Central memory CD8-positive, alpha-beta T cell (primary cell): ENCODE measurements at regions not wholly inside any gene's neighbourhood (a gene's known extent, or its start where the extent isn't known, plus 50 kb on each side); places are given as distances from the start of the nearest gene placed in this dataset.
A peak's percentile ranks its signal among the peaks of the same experiment; 100 is the strongest.
"Not testable (repeated sequence)": the region's sequence is repeated elsewhere in the genome, so short reads cannot be mapped to it uniquely, and the experiment has no call there.

Experiments
- ATAC-seq: fragments of 150-1000 bp; cut with Tn5 transposase; replicated peaks from 2 replicates; pipeline ENCODE4 v1.10.0; 2022; ENCODE audit warnings: mild to moderate bottlenecking, moderate FRiP score, moderate number of reproducible peaks; ENCODE audit not compliant: poor library complexity, severe bottlenecking; ENCODE audit errors: extremely low read depth
- DNase-seq, 2 donors: peaks; one replicate each; pipeline ENCODE4 v3.0.0; 2021; ENCODE audit warnings: low spot score in 2 of 2
- H3K27ac Mint-ChIP-seq: one replicate; pipeline ENCODE4 v1.8.0; 2022; ENCODE audit warnings: low read depth, mild to moderate bottlenecking, moderate library complexity, mixed read lengths
- H3K27me3 Mint-ChIP-seq: one replicate; pipeline ENCODE4 v1.8.0; 2022; ENCODE audit warnings: mixed read lengths
- H3K36me3 Mint-ChIP-seq: one replicate; pipeline ENCODE4 v1.8.0; 2022; ENCODE audit warnings: mild to moderate bottlenecking, moderate library complexity, mixed read lengths; ENCODE audit not compliant: insufficient read depth
- H3K4me1 Mint-ChIP-seq: one replicate; pipeline ENCODE4 v1.8.0; 2022; ENCODE audit warnings: mixed read lengths
- H3K4me3 Mint-ChIP-seq: one replicate; pipeline ENCODE4 v1.8.0; 2022; ENCODE audit warnings: mild to moderate bottlenecking, moderate library complexity, mixed read lengths
- H3K9me3 Mint-ChIP-seq: one replicate; pipeline ENCODE4 v1.8.0; 2022; ENCODE audit warnings: mixed read lengths

- peak overlapping the region; percentile 40 for H3K4me3 Mint-ChIP-seq
- DNase-seq (no peak), ATAC-seq (no peak)
- H3K27ac Mint-ChIP-seq: no peak overlapping the region
- peaks cover 30% of the 10 kb centered on the region for H3K27me3 Mint-ChIP-seq
- no peaks in the 10 kb centered on the region for H3K36me3 Mint-ChIP-seq
- H3K9me3 Mint-ChIP-seq: no peaks in the 10 kb centered on the region
- H3K4me1 Mint-ChIP-seq: no peaks in the 10 kb centered on the region
Observed at GRCh38 chrX:37904833-37905232, 57.5 kb upstream of the DYNLT3 start.

GRCh38 chrX:37905436-37906147 lies 58.2 kb upstream of the DYNLT3 start:
- Mint-ChIP-seq H3K4me3 (peak overlapping the region; percentile 40), H3K9me3 (no peaks in the 10 kb centered on the region), H3K27me3 (peaks cover 30% of the 10 kb centered on the region), H3K36me3 (no peaks in the 10 kb centered on the region), H3K27ac (no peak overlapping the region), H3K4me1 (no peaks in the 10 kb centered on the region)
- DNase-seq (no peak), ATAC-seq (no peak)

GRCh38 chrX:37906357-37906756 lies 59.0 kb upstream of the DYNLT3 start:
- no peaks in the 10 kb centered on the region for H3K36me3 Mint-ChIP-seq
- DNase-seq: no peak
- no peak overlapping the region for H3K4me3 Mint-ChIP-seq
- peaks cover 30% of the 10 kb centered on the region for H3K27me3 Mint-ChIP-seq
- no peaks in the 10 kb centered on the region for H3K9me3 Mint-ChIP-seq
- no peak overlapping the region for H3K27ac Mint-ChIP-seq
- no peak for ATAC-seq
- H3K4me1 Mint-ChIP-seq: no peaks in the 10 kb centered on the region

GRCh38 chrX:37910186-37910585 lies 62.8 kb upstream of the DYNLT3 start:
- Mint-ChIP-seq H3K36me3 (no peaks in the 10 kb centered on the region), H3K4me1 (no peaks in the 10 kb centered on the region), H3K27me3 (peaks cover 11% of the 10 kb centered on the region), H3K9me3 (no peaks in the 10 kb centered on the region), H3K27ac (no peak overlapping the region), H3K4me3 (no peak overlapping the region)
- no peak for ATAC-seq
- no peak for DNase-seq

- no peaks in the 10 kb centered on the region for H3K36me3 Mint-ChIP-seq
- H3K27me3 Mint-ChIP-seq: no peaks in the 10 kb centered on the region
- ATAC-seq (peak; percentile 79), DNase-seq (no peak)
- H3K4me1 Mint-ChIP-seq: no peaks in the 10 kb centered on the region
- no peak overlapping the region for H3K27ac Mint-ChIP-seq
- H3K9me3 Mint-ChIP-seq: no peaks in the 10 kb centered on the region
- no peak overlapping the region for H3K4me3 Mint-ChIP-seq
Observed at GRCh38 chrX:37912304-37912703, 64.9 kb upstream of the DYNLT3 start.

GRCh38 chrX:37912777-37913176 lies 65.4 kb upstream of the DYNLT3 start:
- no peaks in the 10 kb centered on the region for H3K4me1 Mint-ChIP-seq
- no peak for ATAC-seq
- H3K9me3 Mint-ChIP-seq: no peaks in the 10 kb centered on the region
- DNase-seq: no peak
- H3K4me3 Mint-ChIP-seq: no peak overlapping the region
- H3K27me3 Mint-ChIP-seq: no peaks in the 10 kb centered on the region
- H3K27ac Mint-ChIP-seq: no peak overlapping the region
- no peaks in the 10 kb centered on the region for H3K36me3 Mint-ChIP-seq

GRCh38 chrX:37918168-37918567 lies 70.8 kb upstream of the DYNLT3 start:
- Mint-ChIP-seq H3K36me3 (no peaks in the 10 kb centered on the region), H3K27me3 (no peaks in the 10 kb centered on the region), H3K9me3 (no peaks in the 10 kb centered on the region), H3K4me3 (no peak overlapping the region), H3K27ac (no peak overlapping the region), H3K4me1 (no peaks in the 10 kb centered on the region)
- no peak for ATAC-seq
- DNase-seq: no peak

GRCh38 chrX:37918703-37919102 lies 71.3 kb upstream of the DYNLT3 start:
- ATAC-seq (no peak), DNase-seq (no peak)
- Mint-ChIP-seq H3K36me3 (no peaks in the 10 kb centered on the region), H3K27me3 (no peaks in the 10 kb centered on the region), H3K9me3 (no peaks in the 10 kb centered on the region), H3K4me1 (no peaks in the 10 kb centered on the region), H3K27ac (no peak overlapping the region), H3K4me3 (no peak overlapping the region)

GRCh38 chrX:37921758-37922157 lies 74.4 kb upstream of the DYNLT3 start:
- Mint-ChIP-seq H3K9me3 (no peaks in the 10 kb centered on the region), H3K27ac (no peak overlapping the region), H3K4me3 (no peak overlapping the region), H3K36me3 (no peaks in the 10 kb centered on the region), H3K4me1 (no peaks in the 10 kb centered on the region), H3K27me3 (peaks cover 6% of the 10 kb centered on the region)
- no peak for ATAC-seq
- DNase-seq: no peak

GRCh38 chrX:37922928-37923327 lies 75.6 kb upstream of the DYNLT3 start:
- Mint-ChIP-seq H3K27ac (no peak overlapping the region), H3K4me1 (no peaks in the 10 kb centered on the region), H3K36me3 (no peaks in the 10 kb centered on the region), H3K9me3 (no peaks in the 10 kb centered on the region), H3K4me3 (no peak overlapping the region), H3K27me3 (peaks cover 10% of the 10 kb centered on the region)
- DNase-seq (no peak), ATAC-seq (no peak)

GRCh38 chrX:37925761-37926160 lies 78.4 kb upstream of the DYNLT3 start:
- H3K27me3 Mint-ChIP-seq: peaks cover 10% of the 10 kb centered on the region
- not testable (repeated sequence) for H3K4me1 Mint-ChIP-seq, ATAC-seq, H3K9me3 Mint-ChIP-seq, H3K36me3 Mint-ChIP-seq, DNase-seq, H3K4me3 Mint-ChIP-seq, H3K27ac Mint-ChIP-seq

- no peak overlapping the region for H3K27ac Mint-ChIP-seq
- H3K36me3 Mint-ChIP-seq: no peaks in the 10 kb centered on the region
- no peak overlapping the region for H3K4me3 Mint-ChIP-seq
- peaks cover 10% of the 10 kb centered on the region for H3K27me3 Mint-ChIP-seq
- no peak for DNase-seq
- H3K9me3 Mint-ChIP-seq: no peaks in the 10 kb centered on the region
- H3K4me1 Mint-ChIP-seq: no peaks in the 10 kb centered on the region
- no peak for ATAC-seq
Observed at GRCh38 chrX:37926700-37927099, 79.3 kb upstream of the DYNLT3 start.

GRCh38 chrX:37942170-37942569 lies 64.2 kb upstream of the SYTL5 start:
- Mint-ChIP-seq H3K9me3 (no peaks in the 10 kb centered on the region), H3K27ac (no peak overlapping the region), H3K36me3 (peaks cover 2% of the 10 kb centered on the region), H3K4me1 (no peaks in the 10 kb centered on the region), H3K27me3 (peaks cover 19% of the 10 kb centered on the region), H3K4me3 (no peak overlapping the region)
- DNase-seq (no peak), ATAC-seq (no peak)
